Glutamatergic neuron (in vitro differentiated cells): ENCODE measurements at regions not wholly inside any gene's neighbourhood (a gene's known extent, or its start where the extent isn't known, plus 50 kb on each side); places are given as distances from the start of the nearest gene placed in this dataset.
"Not testable (repeated sequence)": the region's sequence is repeated elsewhere in the genome, so short reads cannot be mapped to it uniquely, and the experiment has no call there.

Experiments used
- DNase-seq: peaks from one replicate; pipeline ENCODE4 v3.0.0; 2022
- H3K27ac Mint-ChIP-seq: one replicate; pipeline ENCODE4 v1.8.0; 2020; ENCODE audit warnings: mild to moderate bottlenecking, mixed read lengths, inconsistent platforms; ENCODE audit not compliant: unreplicated experiment
- H3K27me3 Mint-ChIP-seq: one replicate; pipeline ENCODE4 v1.8.0; 2020; ENCODE audit warnings: mild to moderate bottlenecking, moderate library complexity, mixed read lengths, inconsistent platforms; ENCODE audit not compliant: unreplicated experiment
- H3K36me3 Mint-ChIP-seq: one replicate; pipeline ENCODE4 v1.8.0; 2020; ENCODE audit warnings: mild to moderate bottlenecking, mixed read lengths, inconsistent platforms; ENCODE audit not compliant: unreplicated experiment
- H3K4me1 Mint-ChIP-seq: one replicate; pipeline ENCODE4 v1.8.0; 2020; ENCODE audit warnings: mild to moderate bottlenecking, low read depth, mixed read lengths, inconsistent platforms; ENCODE audit not compliant: unreplicated experiment
- H3K4me3 Mint-ChIP-seq: one replicate; pipeline ENCODE4 v1.8.0; 2020; ENCODE audit warnings: mild to moderate bottlenecking, mixed read lengths, inconsistent platforms; ENCODE audit not compliant: unreplicated experiment
- H3K9me3 Mint-ChIP-seq: one replicate; pipeline ENCODE4 v1.8.0; 2020; ENCODE audit warnings: mild to moderate bottlenecking, moderate library complexity, mixed read lengths, inconsistent platforms; ENCODE audit not compliant: unreplicated experiment
- TF ChIP-seq, protein P1 (sequence below): fragments of 200-600 bp; sonication (generic); IDR thresholded peaks from one replicate; pipeline ENCODE4 v1.5.0; 2021; ENCODE audit not compliant: partially characterized antibody, unreplicated experiment

DNA sequence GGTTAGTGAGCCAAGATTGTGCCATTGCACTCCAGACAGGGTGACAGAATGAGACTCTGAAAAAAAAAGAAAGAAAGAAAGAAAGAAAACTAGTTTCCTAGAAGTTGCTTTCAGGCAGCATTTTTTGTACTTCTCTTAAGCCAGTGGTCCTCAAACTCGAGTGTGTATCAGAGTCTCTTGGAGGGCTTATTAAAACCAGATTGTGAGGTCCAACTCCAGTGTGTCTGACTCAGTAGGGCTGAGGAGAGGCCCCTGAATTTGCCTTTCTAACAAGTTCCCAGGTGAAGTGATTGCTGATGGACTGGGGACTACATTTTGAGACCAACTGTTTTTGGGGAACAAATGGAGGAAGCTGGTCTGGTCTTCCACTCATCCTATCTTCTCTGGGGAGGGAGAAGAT is 57.5 kb upstream of the VSTM5 start:
- Mint-ChIP-seq H3K27me3 (peaks cover 1% of the 10 kb centered on the region), H3K36me3 (no peaks in the 10 kb centered on the region), H3K27ac (no peak overlapping the region), H3K4me3 (no peak overlapping the region), H3K9me3 (peaks cover 1% of the 10 kb centered on the region), H3K4me1 (no peaks in the 10 kb centered on the region)
- TF ChIP-seq, protein P1, sequence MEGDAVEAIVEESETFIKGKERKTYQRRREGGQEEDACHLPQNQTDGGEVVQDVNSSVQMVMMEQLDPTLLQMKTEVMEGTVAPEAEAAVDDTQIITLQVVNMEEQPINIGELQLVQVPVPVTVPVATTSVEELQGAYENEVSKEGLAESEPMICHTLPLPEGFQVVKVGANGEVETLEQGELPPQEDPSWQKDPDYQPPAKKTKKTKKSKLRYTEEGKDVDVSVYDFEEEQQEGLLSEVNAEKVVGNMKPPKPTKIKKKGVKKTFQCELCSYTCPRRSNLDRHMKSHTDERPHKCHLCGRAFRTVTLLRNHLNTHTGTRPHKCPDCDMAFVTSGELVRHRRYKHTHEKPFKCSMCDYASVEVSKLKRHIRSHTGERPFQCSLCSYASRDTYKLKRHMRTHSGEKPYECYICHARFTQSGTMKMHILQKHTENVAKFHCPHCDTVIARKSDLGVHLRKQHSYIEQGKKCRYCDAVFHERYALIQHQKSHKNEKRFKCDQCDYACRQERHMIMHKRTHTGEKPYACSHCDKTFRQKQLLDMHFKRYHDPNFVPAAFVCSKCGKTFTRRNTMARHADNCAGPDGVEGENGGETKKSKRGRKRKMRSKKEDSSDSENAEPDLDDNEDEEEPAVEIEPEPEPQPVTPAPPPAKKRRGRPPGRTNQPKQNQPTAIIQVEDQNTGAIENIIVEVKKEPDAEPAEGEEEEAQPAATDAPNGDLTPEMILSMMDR, result no peak
- DNase-seq, result no peak

DNA sequence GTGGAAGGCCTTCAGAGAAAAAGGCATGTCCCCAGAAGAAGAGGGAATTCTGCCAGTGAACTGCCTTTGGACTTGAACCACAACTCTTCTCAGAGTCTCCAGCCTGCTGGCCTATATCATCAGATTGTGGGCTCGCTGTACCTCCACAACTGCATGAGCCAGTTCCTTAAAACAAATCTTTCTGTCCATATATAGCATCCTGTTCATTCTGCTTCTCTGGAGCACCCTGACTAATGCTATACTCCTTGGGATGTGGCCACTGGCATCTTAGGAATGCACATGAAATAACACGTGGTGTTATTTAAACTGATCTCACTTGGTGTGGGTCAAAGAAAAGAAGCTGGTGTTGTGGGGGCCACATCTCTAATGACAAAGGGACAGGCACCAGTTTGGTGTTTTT is 58.3 kb upstream of the VSTM5 start:
- H3K9me3 Mint-ChIP-seq, result peaks cover 1% of the 10 kb centered on the region
- H3K4me3 Mint-ChIP-seq, result no peak overlapping the region
- no peak for DNase-seq
- no peak overlapping the region for H3K27ac Mint-ChIP-seq
- TF ChIP-seq, protein P1, result no peak
- no peaks in the 10 kb centered on the region for H3K4me1 Mint-ChIP-seq
- H3K27me3 Mint-ChIP-seq, result peaks cover 4% of the 10 kb centered on the region
- H3K36me3 Mint-ChIP-seq, result no peaks in the 10 kb centered on the region

DNA sequence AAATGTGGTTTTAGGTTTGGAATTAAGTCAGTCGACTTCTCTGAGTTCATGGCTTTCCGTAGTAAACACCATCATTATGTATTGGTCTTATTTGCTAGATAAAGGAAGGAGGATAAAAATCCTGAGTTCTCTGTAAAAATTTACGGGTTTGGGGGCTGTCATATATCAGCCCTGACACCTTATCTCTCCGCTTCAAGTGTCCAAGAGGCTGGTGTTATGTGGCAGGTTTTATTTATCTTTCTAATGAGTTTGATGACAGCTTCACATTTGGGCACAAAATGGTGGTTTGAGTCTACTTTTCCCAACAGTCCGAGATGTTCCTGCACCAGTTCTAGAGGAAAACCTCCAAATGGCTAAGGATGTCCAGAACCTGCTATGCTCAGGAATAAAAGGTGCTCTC is 67.3 kb upstream of the VSTM5 start:
- TF ChIP-seq, protein P1, result no peak
- H3K36me3 Mint-ChIP-seq, result no peaks in the 10 kb centered on the region
- peaks cover 4% of the 10 kb centered on the region for H3K27me3 Mint-ChIP-seq
- no peaks in the 10 kb centered on the region for H3K9me3 Mint-ChIP-seq
- no peak overlapping the region for H3K4me3 Mint-ChIP-seq
- DNase-seq, result no peak
- no peak overlapping the region for H3K27ac Mint-ChIP-seq
- no peaks in the 10 kb centered on the region for H3K4me1 Mint-ChIP-seq

DNA sequence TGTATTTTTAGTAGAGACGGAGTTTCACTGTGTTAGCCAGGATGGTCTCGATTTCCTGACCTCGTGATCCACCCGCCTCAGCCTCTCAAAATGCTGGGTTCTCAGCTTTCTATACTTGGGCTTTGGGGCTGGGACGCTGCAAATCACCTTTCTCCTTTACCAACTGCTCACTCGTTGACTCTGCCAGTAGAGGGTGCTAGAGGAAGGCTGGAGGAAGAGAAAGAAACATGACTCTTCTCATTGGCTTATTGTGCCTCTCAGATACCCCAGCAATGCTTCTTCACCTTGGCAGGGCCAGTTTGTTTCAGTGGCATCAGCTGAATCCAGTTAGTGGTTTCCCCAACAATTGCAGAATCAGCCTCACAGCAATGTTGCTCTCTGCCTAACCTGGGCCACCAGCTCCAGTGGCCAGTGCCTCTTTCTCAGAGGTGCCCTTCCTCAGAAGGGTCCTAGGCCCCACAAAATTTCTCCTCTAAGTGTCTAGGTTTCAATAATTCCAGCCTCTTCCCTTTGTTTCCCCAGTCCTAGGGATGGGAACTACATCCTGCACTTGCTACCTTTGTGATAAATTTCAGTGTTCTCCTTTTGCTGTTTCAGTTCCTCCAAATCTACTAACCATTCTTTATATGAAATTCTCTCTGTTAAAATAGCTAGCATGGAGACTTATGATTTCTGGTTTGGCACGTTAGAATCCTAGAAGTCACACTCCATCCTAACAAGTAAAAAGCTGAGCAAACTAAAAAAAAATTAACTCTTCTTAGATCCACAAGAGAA is 71.5 kb upstream of the VSTM5 start:
- H3K36me3 Mint-ChIP-seq, result no peaks in the 10 kb centered on the region
- H3K4me3 Mint-ChIP-seq, result no peak overlapping the region

DNA sequence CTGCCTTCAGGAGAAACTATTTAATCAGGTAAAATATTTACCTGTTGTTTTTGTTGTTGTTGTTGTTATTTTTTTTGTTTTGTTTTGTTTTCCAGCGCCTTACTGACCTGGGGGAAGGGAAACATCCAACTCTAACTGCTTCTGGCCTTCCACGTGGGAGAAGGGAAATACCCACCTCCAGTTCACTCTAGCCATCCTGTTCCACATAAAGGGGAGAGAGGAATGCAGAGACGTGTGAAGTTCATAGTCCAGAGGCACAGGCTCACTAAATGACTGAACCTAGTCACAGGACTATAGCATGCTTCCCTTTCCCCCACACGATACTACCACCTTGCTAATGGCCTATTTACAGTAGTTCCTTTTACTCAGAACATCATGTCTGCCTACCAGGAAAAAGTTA is 72.4 kb upstream of the VSTM5 start:
- H3K4me3 Mint-ChIP-seq, result no peak overlapping the region
- TF ChIP-seq, protein P1, result no peak
- H3K27ac Mint-ChIP-seq, result no peak overlapping the region
- H3K9me3 Mint-ChIP-seq, result peaks cover 1% of the 10 kb centered on the region
- H3K27me3 Mint-ChIP-seq, result peaks cover 4% of the 10 kb centered on the region
- no peaks in the 10 kb centered on the region for H3K4me1 Mint-ChIP-seq
- no peak for DNase-seq
- no peaks in the 10 kb centered on the region for H3K36me3 Mint-ChIP-seq

More for the DNA sequence above, 71.5 kb upstream of the VSTM5 start:
- Mint-ChIP-seq H3K9me3 (peaks cover 1% of the 10 kb centered on the region), H3K27me3 (peaks cover 4% of the 10 kb centered on the region), H3K27ac (no peak overlapping the region), H3K4me1 (no peaks in the 10 kb centered on the region)
- peak; percentile 54 for DNase-seq
- TF ChIP-seq, protein P1, result peak; percentile 74

DNA sequence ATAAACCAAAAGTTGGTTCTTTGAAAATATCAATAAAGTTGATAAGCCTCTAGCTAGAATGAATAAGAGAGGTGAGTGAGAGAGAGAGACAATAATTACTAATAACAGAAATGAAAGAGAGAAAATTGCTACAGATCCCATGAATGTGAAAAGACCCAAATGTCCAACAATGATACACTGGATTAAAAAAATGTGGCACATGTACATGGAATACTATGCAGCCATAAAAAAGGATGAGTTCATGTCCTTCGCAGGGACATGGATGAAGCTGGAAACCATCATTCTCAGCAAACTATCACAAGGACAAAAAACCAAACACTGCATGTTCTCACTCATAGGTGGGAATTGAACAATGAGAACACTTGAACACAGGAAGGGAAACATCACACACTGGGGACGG is 75.7 kb upstream of the VSTM5 start:
- H3K27ac Mint-ChIP-seq, result not testable (repeated sequence)

More for the DNA sequence above, 75.7 kb upstream of the VSTM5 start:
- H3K4me1 Mint-ChIP-seq, H3K4me3 Mint-ChIP-seq, H3K27me3 Mint-ChIP-seq, H3K36me3 Mint-ChIP-seq, H3K9me3 Mint-ChIP-seq, DNase-seq: not testable (repeated sequence)
